ENCODE measurements at regions not wholly inside any gene's neighbourhood (a gene's known extent, or its start where the extent isn't known, plus 50 kb on each side); places are given as distances from the start of the nearest gene placed in this dataset.

DNA sequence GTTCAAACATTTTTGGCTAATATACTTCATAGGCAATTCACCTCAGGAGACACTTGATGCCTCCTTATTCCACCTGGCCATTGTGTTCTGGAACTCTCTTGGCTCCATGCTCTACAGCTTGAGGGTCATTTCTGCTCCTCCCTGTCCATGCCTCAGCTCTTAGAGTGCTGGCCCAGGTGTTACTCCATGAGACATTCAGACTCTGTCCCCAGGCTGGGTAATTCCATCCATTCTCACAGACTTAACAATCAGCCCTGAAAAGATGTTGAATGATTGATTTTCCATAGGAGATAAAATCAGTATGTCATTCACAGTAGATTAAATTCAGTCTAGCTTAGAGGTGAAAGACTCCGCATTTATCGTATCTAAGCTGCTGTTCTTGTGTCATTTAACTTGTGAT is 168.6 kb upstream of the CWC22 start:
- ATAC-seq (no peak), DNase-seq (no peak)
- intact Hi-C loops (cut with micrococcal nuclease) = no loop called here
- H3K27me3 ChIP-seq (ENCODE audit: low read length) = no peaks in the 10 kb centered on the region
- no peak overlapping the region for H3K4me3 ChIP-seq (ENCODE audit: low read length)
- H3K9me3 ChIP-seq (ENCODE audit: low read length) = no peaks in the 10 kb centered on the region
- no peaks in the 10 kb centered on the region for H4K20me1 ChIP-seq (ENCODE audit: low read length)
- no peaks in the 10 kb centered on the region for H3K4me1 ChIP-seq (ENCODE audit: insufficient read depth, low read length)
- H2AFZ ChIP-seq (ENCODE audit: low read length) = no peak overlapping the region
- no peaks in the 10 kb centered on the region for H3K9me2 ChIP-seq (replicated peaks; ENCODE audit: low read length)
- BruUV-seq (replicated peaks) = no TSS peak
- no peaks in the 10 kb centered on the region for H3F3A ChIP-seq (ENCODE audit: low read length, unreplicated experiment)
- ChIA-PET CTCF (no interaction called here), POLR2A (ENCODE audit: unreplicated experiment) (no interaction called here)
- H3K27ac ChIP-seq (ENCODE audit: low read length) = no peak overlapping the region
- no peak overlapping the region for H3K9ac ChIP-seq (ENCODE audit: low read length)
- H3K36me3 ChIP-seq (ENCODE audit: low read depth, low read length) = no peaks in the 10 kb centered on the region
- H3K79me2 ChIP-seq (ENCODE audit: low read length) = no peaks in the 10 kb centered on the region
- H3K4me2 ChIP-seq (ENCODE audit: low read length) = no peak overlapping the region
- TF ChIP-seq, protein P1, sequence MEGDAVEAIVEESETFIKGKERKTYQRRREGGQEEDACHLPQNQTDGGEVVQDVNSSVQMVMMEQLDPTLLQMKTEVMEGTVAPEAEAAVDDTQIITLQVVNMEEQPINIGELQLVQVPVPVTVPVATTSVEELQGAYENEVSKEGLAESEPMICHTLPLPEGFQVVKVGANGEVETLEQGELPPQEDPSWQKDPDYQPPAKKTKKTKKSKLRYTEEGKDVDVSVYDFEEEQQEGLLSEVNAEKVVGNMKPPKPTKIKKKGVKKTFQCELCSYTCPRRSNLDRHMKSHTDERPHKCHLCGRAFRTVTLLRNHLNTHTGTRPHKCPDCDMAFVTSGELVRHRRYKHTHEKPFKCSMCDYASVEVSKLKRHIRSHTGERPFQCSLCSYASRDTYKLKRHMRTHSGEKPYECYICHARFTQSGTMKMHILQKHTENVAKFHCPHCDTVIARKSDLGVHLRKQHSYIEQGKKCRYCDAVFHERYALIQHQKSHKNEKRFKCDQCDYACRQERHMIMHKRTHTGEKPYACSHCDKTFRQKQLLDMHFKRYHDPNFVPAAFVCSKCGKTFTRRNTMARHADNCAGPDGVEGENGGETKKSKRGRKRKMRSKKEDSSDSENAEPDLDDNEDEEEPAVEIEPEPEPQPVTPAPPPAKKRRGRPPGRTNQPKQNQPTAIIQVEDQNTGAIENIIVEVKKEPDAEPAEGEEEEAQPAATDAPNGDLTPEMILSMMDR (conservative IDR thresholded peaks at IDR 0.05; ENCODE audit: low read depth, low read length) = no peak
- TF ChIP-seq EZH2phosphoT487 (IDR thresholded peaks at IDR 0.05; ENCODE audit: borderline replicate concordance, low read length) = no peak
- TF ChIP-seq EZH2 (IDR thresholded peaks at IDR 0.05; ENCODE audit: low read length, unreplicated experiment) = no peak

DNA sequence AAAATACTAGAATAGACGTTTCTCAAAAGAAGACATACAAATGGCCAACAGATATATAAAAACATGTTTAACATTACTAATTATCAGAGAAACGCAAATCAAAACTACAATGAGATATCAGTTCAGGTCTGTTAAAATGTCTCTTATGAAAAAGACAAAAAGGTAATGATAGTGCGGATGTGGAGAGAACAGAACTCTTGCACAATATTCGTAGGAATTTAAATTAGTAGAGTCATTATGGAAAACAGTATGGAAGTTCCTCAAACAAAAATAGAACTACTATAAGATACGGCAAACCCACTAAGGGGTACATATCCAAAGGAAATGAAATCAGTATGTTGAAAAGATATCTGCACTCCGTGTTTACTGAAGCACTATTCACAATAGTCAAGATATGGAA is 167.5 kb upstream of the CWC22 start:
- POLR2A ChIA-PET (ENCODE audit: unreplicated experiment) = no interaction called here
- CTCF ChIA-PET = no interaction called here

DNA sequence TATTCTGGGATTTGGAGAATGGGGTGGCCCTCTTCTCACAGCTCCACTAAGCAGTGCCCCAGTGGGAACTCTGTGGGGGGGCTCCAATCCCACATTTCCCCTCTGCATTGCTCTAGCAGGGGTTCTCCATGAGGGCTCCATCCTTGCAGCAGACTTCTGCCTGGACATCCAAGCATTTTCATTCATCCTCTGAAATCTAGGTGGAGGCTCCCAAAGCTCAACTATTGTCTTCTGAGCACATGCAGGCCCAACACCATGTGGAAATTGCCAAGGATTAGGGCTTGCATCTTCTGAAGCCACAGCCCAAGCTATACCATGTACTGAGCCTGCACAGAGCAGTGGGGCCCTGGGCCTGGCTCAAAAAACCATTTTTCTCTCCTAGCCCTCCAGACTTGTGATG is 162.4 kb upstream of the CWC22 start:
- Histone ChIP-seq H3K9me2 (replicated peaks; ENCODE audit: low read length) (no peaks in the 10 kb centered on the region), H3K36me3 (ENCODE audit: low read depth, low read length) (no peaks in the 10 kb centered on the region), H3F3A (ENCODE audit: low read length, unreplicated experiment) (no peaks in the 10 kb centered on the region), H3K79me2 (ENCODE audit: low read length) (no peaks in the 10 kb centered on the region), H3K4me1 (ENCODE audit: insufficient read depth, low read length) (no peaks in the 10 kb centered on the region), H4K20me1 (ENCODE audit: low read length) (no peaks in the 10 kb centered on the region), H3K9me3 (ENCODE audit: low read length) (peaks cover 7% of the 10 kb centered on the region; the same call in 1 of the 2 replicates), H3K27ac (ENCODE audit: low read length) (no peak overlapping the region), H3K4me2 (ENCODE audit: low read length) (no peak overlapping the region), H2AFZ (ENCODE audit: low read length) (no peak overlapping the region), H3K4me3 (ENCODE audit: low read length) (no peak overlapping the region), H3K27me3 (ENCODE audit: low read length) (no peaks in the 10 kb centered on the region), H3K9ac (ENCODE audit: low read length) (no peak overlapping the region)
- TF ChIP-seq EZH2phosphoT487 (IDR thresholded peaks at IDR 0.05; ENCODE audit: borderline replicate concordance, low read length) (no peak), EZH2 (IDR thresholded peaks at IDR 0.05; ENCODE audit: low read length, unreplicated experiment) (no peak)
- TF ChIP-seq, protein P1 (conservative IDR thresholded peaks at IDR 0.05; ENCODE audit: low read depth, low read length) = no peak
- DNase-seq = no peak
- ATAC-seq = no peak
- intact Hi-C loops (cut with micrococcal nuclease) = no loop called here
- POLR2A ChIA-PET (ENCODE audit: unreplicated experiment) = no interaction called here
- no TSS peak for BruUV-seq (replicated peaks)
- CTCF ChIA-PET = no interaction called here

More for the DNA sequence above, 167.5 kb upstream of the CWC22 start:
- Histone ChIP-seq H3K9ac (ENCODE audit: low read length) (no peak overlapping the region), H3K4me2 (ENCODE audit: low read length) (no peak overlapping the region), H3K4me1 (ENCODE audit: insufficient read depth, low read length) (no peaks in the 10 kb centered on the region), H4K20me1 (ENCODE audit: low read length) (no peaks in the 10 kb centered on the region), H3K4me3 (ENCODE audit: low read length) (no peak overlapping the region), H3K27me3 (ENCODE audit: low read length) (no peaks in the 10 kb centered on the region), H3K27ac (ENCODE audit: low read length) (no peak overlapping the region), H2AFZ (ENCODE audit: low read length) (no peak overlapping the region), H3K9me2 (replicated peaks; ENCODE audit: low read length) (no peaks in the 10 kb centered on the region), H3K9me3 (ENCODE audit: low read length) (no peaks in the 10 kb centered on the region), H3K79me2 (ENCODE audit: low read length) (no peaks in the 10 kb centered on the region), H3K36me3 (ENCODE audit: low read depth, low read length) (no peaks in the 10 kb centered on the region), H3F3A (ENCODE audit: low read length, unreplicated experiment) (no peaks in the 10 kb centered on the region)
- TF ChIP-seq, protein P1 (conservative IDR thresholded peaks at IDR 0.05; ENCODE audit: low read depth, low read length) = no peak
- TF ChIP-seq EZH2 (IDR thresholded peaks at IDR 0.05; ENCODE audit: low read length, unreplicated experiment) = no peak
- TF ChIP-seq EZH2phosphoT487 (IDR thresholded peaks at IDR 0.05; ENCODE audit: borderline replicate concordance, low read length) = no peak
- intact Hi-C loops (cut with micrococcal nuclease) = no loop called here
- ATAC-seq = no peak
- BruUV-seq (replicated peaks) = no TSS peak
- no peak for DNase-seq
